ENCODE measurements at regions not wholly inside any gene's neighbourhood (a gene's known extent, or its start where the extent isn't known, plus 50 kb on each side); places are given as distances from the start of the nearest gene placed in this dataset.

DNA sequence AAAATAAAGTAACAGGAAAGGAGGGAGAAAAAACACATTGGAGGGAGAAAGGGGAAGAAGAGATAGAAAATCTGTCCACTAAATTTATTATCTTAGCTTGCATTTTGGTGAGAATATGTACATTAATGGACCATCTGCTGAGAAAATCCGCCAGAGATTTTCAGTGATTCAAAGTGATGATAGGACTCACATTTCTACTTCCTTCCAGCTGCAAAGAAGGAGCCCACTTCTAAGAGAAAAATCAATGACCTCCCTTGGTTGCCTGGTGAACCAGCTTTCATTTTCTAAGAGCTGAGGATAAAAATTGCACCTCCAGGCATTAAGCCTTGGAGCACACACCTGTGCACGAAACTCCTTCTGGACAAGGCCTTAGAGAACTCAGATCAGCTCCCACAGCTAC, 404.3 kb downstream of the SFMBT2 start (continued):
- TF ChIP-seq SMAD4 (CRISPR knock-in tag; IDR thresholded peaks at IDR 0.05) (no peak), ZNF317 (CRISPR knock-in tag; IDR thresholded peaks at IDR 0.05; ENCODE audit: borderline replicate concordance, low read depth) (no peak), MLX (CRISPR knock-in tag; IDR thresholded peaks at IDR 0.05) (no peak), RORB (CRISPR knock-in tag; IDR thresholded peaks at IDR 0.05) (no peak), ZNF263 (CRISPR knock-in tag; IDR thresholded peaks at IDR 0.05; ENCODE audit: low read depth) (no peak), ZNF219 (CRISPR knock-in tag; IDR thresholded peaks at IDR 0.05; ENCODE audit: borderline replicate concordance) (no peak), HMGA2 (CRISPR knock-in tag; IDR thresholded peaks at IDR 0.05) (no peak), NR1H2 (CRISPR knock-in tag; IDR thresholded peaks at IDR 0.05) (no peak)
- TF ChIP-seq, protein P1, sequence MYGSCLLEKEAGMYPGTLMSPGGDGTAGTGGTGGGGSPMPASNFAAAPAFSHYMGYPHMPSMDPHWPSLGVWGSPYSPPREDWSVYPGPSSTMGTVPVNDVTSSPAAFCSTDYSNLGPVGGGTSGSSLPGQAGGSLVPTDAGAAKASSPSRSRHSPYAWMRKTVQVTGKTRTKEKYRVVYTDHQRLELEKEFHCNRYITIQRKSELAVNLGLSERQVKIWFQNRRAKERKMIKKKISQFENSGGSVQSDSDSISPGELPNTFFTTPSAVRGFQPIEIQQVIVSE (CRISPR knock-in tag; IDR thresholded peaks at IDR 0.05; ENCODE audit: borderline replicate concordance) = no peak
- TF ChIP-seq, protein P2, sequence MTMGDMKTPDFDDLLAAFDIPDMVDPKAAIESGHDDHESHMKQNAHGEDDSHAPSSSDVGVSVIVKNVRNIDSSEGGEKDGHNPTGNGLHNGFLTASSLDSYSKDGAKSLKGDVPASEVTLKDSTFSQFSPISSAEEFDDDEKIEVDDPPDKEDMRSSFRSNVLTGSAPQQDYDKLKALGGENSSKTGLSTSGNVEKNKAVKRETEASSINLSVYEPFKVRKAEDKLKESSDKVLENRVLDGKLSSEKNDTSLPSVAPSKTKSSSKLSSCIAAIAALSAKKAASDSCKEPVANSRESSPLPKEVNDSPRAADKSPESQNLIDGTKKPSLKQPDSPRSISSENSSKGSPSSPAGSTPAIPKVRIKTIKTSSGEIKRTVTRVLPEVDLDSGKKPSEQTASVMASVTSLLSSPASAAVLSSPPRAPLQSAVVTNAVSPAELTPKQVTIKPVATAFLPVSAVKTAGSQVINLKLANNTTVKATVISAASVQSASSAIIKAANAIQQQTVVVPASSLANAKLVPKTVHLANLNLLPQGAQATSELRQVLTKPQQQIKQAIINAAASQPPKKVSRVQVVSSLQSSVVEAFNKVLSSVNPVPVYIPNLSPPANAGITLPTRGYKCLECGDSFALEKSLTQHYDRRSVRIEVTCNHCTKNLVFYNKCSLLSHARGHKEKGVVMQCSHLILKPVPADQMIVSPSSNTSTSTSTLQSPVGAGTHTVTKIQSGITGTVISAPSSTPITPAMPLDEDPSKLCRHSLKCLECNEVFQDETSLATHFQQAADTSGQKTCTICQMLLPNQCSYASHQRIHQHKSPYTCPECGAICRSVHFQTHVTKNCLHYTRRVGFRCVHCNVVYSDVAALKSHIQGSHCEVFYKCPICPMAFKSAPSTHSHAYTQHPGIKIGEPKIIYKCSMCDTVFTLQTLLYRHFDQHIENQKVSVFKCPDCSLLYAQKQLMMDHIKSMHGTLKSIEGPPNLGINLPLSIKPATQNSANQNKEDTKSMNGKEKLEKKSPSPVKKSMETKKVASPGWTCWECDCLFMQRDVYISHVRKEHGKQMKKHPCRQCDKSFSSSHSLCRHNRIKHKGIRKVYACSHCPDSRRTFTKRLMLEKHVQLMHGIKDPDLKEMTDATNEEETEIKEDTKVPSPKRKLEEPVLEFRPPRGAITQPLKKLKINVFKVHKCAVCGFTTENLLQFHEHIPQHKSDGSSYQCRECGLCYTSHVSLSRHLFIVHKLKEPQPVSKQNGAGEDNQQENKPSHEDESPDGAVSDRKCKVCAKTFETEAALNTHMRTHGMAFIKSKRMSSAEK (CRISPR knock-in tag; IDR thresholded peaks at IDR 0.05; ENCODE audit: borderline replicate concordance) = no peak
- TF ChIP-seq, protein P3, sequence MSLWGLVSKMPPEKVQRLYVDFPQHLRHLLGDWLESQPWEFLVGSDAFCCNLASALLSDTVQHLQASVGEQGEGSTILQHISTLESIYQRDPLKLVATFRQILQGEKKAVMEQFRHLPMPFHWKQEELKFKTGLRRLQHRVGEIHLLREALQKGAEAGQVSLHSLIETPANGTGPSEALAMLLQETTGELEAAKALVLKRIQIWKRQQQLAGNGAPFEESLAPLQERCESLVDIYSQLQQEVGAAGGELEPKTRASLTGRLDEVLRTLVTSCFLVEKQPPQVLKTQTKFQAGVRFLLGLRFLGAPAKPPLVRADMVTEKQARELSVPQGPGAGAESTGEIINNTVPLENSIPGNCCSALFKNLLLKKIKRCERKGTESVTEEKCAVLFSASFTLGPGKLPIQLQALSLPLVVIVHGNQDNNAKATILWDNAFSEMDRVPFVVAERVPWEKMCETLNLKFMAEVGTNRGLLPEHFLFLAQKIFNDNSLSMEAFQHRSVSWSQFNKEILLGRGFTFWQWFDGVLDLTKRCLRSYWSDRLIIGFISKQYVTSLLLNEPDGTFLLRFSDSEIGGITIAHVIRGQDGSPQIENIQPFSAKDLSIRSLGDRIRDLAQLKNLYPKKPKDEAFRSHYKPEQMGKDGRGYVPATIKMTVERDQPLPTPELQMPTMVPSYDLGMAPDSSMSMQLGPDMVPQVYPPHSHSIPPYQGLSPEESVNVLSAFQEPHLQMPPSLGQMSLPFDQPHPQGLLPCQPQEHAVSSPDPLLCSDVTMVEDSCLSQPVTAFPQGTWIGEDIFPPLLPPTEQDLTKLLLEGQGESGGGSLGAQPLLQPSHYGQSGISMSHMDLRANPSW (CRISPR knock-in tag; conservative IDR thresholded peaks at IDR 0.05; ENCODE audit: low read depth) = no peak

GRCh38 chr10:7003831-7004395, 406.9 kb downstream of the SFMBT2 start:
- POLR2A ChIA-PET = no interaction called here
- H3K4me1 Mint-ChIP-seq = no peaks in the 10 kb centered on the region
- no peak overlapping the region for H3K27ac Mint-ChIP-seq
- ATAC-seq = no peak
- H3K27me3 Mint-ChIP-seq (ENCODE audit: low read depth) = no peaks in the 10 kb centered on the region; the same call in 1 of the 2 replicates
- DNase-seq (ENCODE audit: low spot score) = no peak
- no peak overlapping the region for H3K4me3 Mint-ChIP-seq
- CTCF ChIA-PET = no interaction called here
- 0 out of 2 replicates have a peak, but pooled peaks cover 3% of the 10 kb centered on the region for H3K9me3 Mint-ChIP-seq
- no peaks in the 10 kb centered on the region for H3K36me3 Mint-ChIP-seq
- TF ChIP-seq NR1H2 (CRISPR knock-in tag; IDR thresholded peaks at IDR 0.05) (no peak), ZNF671 (CRISPR knock-in tag; IDR thresholded peaks at IDR 0.05) (no peak), CREB1 (CRISPR knock-in tag; IDR thresholded peaks at IDR 0.05) (no peak), CREM (CRISPR knock-in tag; IDR thresholded peaks at IDR 0.05) (no peak), OVOL2 (CRISPR knock-in tag; IDR thresholded peaks at IDR 0.05; ENCODE audit: borderline replicate concordance) (no peak), NFE2L1 (CRISPR knock-in tag; IDR thresholded peaks at IDR 0.05) (no peak)
- TF ChIP-seq, protein P4, sequence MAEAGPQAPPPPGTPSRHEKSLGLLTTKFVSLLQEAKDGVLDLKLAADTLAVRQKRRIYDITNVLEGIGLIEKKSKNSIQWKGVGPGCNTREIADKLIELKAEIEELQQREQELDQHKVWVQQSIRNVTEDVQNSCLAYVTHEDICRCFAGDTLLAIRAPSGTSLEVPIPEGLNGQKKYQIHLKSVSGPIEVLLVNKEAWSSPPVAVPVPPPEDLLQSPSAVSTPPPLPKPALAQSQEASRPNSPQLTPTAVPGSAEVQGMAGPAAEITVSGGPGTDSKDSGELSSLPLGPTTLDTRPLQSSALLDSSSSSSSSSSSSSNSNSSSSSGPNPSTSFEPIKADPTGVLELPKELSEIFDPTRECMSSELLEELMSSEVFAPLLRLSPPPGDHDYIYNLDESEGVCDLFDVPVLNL (CRISPR knock-in tag; IDR thresholded peaks at IDR 0.05; ENCODE audit: borderline replicate concordance, low read depth) = no peak
- TF ChIP-seq, protein P5, sequence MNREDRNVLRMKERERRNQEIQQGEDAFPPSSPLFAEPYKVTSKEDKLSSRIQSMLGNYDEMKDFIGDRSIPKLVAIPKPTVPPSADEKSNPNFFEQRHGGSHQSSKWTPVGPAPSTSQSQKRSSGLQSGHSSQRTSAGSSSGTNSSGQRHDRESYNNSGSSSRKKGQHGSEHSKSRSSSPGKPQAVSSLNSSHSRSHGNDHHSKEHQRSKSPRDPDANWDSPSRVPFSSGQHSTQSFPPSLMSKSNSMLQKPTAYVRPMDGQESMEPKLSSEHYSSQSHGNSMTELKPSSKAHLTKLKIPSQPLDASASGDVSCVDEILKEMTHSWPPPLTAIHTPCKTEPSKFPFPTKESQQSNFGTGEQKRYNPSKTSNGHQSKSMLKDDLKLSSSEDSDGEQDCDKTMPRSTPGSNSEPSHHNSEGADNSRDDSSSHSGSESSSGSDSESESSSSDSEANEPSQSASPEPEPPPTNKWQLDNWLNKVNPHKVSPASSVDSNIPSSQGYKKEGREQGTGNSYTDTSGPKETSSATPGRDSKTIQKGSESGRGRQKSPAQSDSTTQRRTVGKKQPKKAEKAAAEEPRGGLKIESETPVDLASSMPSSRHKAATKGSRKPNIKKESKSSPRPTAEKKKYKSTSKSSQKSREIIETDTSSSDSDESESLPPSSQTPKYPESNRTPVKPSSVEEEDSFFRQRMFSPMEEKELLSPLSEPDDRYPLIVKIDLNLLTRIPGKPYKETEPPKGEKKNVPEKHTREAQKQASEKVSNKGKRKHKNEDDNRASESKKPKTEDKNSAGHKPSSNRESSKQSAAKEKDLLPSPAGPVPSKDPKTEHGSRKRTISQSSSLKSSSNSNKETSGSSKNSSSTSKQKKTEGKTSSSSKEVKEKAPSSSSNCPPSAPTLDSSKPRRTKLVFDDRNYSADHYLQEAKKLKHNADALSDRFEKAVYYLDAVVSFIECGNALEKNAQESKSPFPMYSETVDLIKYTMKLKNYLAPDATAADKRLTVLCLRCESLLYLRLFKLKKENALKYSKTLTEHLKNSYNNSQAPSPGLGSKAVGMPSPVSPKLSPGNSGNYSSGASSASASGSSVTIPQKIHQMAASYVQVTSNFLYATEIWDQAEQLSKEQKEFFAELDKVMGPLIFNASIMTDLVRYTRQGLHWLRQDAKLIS (CRISPR knock-in tag; IDR thresholded peaks at IDR 0.05; ENCODE audit: borderline replicate concordance) = no peak
- TF ChIP-seq, protein P3 (CRISPR knock-in tag; conservative IDR thresholded peaks at IDR 0.05; ENCODE audit: low read depth) = no peak
